ENCODE measurements at regions not wholly inside any gene's neighbourhood (a gene's known extent, or its start where the extent isn't known, plus 50 kb on each side); places are given as distances from the start of the nearest gene placed in this dataset.

DNA sequence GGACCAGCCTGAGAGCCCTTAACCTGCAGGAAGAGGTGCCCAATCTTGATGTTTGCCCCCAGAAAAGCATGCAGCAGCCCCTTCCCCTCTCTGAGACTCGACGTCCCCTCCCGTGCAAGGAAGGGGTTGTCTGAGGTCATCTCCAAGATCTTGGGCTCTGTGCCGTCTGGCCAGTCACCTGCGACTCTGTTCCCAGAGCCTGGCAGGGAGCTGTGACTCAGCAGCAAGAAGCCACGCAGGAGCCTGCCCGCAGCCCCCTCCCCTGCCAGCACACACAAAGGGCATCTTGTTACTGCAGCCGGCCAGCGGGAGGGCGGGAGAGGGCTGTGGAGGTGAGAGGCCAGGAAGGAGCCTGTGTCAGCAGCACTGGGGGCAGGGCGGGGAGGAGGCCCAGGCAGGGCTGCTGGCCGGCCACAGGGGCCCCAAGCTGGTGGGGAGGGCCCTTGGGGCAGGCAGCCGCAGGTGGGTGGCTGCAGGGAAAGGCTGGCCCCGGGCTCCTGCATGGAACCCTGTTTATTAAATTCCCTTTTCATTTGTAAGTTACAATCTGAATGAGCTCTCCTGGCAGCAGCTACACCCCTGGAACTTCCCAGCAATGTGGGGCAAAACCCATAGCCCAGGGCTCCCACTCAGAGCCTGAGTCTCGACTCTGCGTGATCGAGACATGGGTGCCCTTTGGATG lies 103.7 kb upstream of the ZMIZ1 start (continued):
- TF ChIP-seq, protein P1, sequence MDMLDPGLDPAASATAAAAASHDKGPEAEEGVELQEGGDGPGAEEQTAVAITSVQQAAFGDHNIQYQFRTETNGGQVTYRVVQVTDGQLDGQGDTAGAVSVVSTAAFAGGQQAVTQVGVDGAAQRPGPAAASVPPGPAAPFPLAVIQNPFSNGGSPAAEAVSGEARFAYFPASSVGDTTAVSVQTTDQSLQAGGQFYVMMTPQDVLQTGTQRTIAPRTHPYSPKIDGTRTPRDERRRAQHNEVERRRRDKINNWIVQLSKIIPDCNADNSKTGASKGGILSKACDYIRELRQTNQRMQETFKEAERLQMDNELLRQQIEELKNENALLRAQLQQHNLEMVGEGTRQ (IDR thresholded peaks at IDR 0.05; ENCODE audit: borderline replicate concordance, low read depth, low read length), result no peak
- TF ChIP-seq FOSL2 (IDR thresholded peaks at IDR 0.05; ENCODE audit: borderline replicate concordance, low read depth) (peak; percentile 90), FOXM1 (IDR thresholded peaks at IDR 0.05; ENCODE audit: low read depth) (peak; percentile 33; the same call in 1 of the 2 replicates)

DNA sequence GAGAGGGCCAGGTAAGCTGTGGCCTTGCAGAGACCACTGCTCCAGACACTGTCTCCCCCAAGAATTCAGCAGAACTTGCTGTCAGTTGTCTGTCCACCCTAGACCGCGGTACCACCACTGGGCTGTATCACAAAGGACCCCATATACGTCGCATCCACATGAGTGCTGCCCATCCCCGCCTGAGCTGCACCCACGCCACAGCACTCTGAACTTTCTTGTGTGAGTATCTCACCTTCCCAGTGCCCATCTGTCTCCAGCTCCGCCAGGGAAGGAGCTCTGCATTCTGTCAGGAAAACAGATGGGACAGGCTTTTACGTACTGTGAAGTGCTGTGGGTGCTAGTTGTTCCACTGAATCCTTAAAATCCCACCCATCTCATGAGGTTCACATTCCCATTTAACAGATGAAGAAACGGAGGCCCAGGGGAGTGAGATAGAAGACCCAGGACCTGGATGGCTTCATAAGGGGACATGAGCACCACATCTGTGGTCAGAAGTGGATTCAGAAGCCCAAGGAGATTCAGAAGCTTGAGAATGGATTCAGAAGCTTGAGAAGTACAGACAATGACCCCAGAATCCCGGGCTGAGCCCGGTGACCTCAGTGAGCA lies 102.5 kb upstream of the ZMIZ1 start:
- Histone ChIP-seq H3K27me3 (ENCODE audit: insufficient read depth) (no peaks in the 10 kb centered on the region), H3K4me1 (ENCODE audit: control insufficient read depth in 1 of 2, insufficient read depth in 2 of 2, low read depth in 1 of 2, low read length in 1 of 2) (peaks cover 24 to 84% of the 10 kb centered on the region in 2 experiments), H2AFZ (ENCODE audit: low read depth) (no peak overlapping the region), H3K79me2 (ENCODE audit: insufficient read depth) (no peaks in the 10 kb centered on the region), H3K9ac (no peak overlapping the region), H3K9me3 (no peaks in the 10 kb centered on the region), H3F3A (replicated peaks; ENCODE audit: insufficient read depth) (peaks cover 3% of the 10 kb centered on the region), H4K20me1 (ENCODE audit: insufficient read depth) (no peaks in the 10 kb centered on the region), H3K9me2 (no peaks in the 10 kb centered on the region), H3K27ac (ENCODE audit: low read depth in 2 of 2, low read length in 1 of 2) (peak overlapping the region in 1 of 2 experiments; percentile 99; a peak in 2 of 4 replicates), H3K4me3 (ENCODE audit: low read depth in 2 of 2, low read length in 1 of 2) (no peak overlapping the region), H3K4me2 (0 out of 2 replicates have a peak overlapping the region, but pooled peaks have one; percentile 56), H3K36me3 (replicated peaks in 1 of 2; ENCODE audit: control insufficient read depth in 1 of 2, insufficient read depth in 2 of 2, low read length in 1 of 2) (no peaks in the 10 kb centered on the region)
- POLR2A ChIA-PET, result interaction anchor here (1.0 to 3.4 kb wide), 2 partner anchors 7 to 100 kb away, joined by 3 to 19 read pairs; no protein-coding TSS in a partner anchor
- no peak for DNase-seq
- WGBS (ENCODE audit: low lambda C conversion rate), result 95% methylated on average over 11 of the region's 11 CpGs
- TF ChIP-seq NFIC (IDR thresholded peaks at IDR 0.05; ENCODE audit: borderline replicate concordance), result no peak
- 0 out of 2 replicates have a peak, but pooled peaks have one; percentile 9 for TF ChIP-seq TCF12 (IDR thresholded peaks at IDR 0.05)
- TF ChIP-seq, protein P2, sequence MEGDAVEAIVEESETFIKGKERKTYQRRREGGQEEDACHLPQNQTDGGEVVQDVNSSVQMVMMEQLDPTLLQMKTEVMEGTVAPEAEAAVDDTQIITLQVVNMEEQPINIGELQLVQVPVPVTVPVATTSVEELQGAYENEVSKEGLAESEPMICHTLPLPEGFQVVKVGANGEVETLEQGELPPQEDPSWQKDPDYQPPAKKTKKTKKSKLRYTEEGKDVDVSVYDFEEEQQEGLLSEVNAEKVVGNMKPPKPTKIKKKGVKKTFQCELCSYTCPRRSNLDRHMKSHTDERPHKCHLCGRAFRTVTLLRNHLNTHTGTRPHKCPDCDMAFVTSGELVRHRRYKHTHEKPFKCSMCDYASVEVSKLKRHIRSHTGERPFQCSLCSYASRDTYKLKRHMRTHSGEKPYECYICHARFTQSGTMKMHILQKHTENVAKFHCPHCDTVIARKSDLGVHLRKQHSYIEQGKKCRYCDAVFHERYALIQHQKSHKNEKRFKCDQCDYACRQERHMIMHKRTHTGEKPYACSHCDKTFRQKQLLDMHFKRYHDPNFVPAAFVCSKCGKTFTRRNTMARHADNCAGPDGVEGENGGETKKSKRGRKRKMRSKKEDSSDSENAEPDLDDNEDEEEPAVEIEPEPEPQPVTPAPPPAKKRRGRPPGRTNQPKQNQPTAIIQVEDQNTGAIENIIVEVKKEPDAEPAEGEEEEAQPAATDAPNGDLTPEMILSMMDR (IDR thresholded peaks at IDR 0.05), result no peak
- TF ChIP-seq RAD21 (IDR thresholded peaks at IDR 0.05; ENCODE audit: low read length), result no peak
- CTCF ChIA-PET, result interaction anchor here (0.6 to 5.5 kb wide), 3 partner anchors 101 to 755 kb away, joined by 3 to 31 read pairs (median 4); partner anchors contain the start of gene ZMIZ1

DNA sequence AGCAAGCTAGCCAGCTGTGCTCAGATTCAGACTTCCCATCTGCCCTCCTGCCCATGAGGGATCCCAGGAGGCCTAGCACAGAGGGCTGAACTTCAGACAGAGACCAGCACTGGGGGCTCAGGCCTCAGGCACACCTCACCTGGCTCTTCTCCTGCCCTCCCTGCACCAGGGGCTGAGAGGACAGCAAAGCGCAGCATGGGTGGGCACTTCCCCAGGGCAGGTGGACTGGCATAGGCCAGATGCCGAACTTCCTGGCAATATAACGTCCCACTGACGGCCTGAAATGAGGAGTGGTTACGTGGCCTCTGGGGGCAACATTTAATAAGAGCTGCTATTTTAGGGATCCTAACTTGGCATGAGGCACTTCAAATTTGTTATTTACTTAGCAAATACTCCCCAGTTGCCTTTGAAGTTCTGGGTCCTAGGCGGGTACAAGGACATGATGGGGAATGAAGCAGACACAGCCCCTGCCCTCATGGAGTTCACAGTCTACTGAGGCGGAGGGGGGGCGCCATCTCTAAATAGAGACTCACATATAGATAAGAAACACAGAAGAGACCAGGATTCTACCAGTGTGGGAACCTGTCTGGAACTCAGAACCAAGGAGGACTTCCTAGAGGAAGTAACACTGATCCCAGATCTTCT lies 101.8 kb upstream of the ZMIZ1 start:
- DNase-seq, result no peak
- 94% methylated on average over 8 of the region's 8 CpGs for WGBS (ENCODE audit: low lambda C conversion rate)
- ChIA-PET CTCF (interaction anchor here (0.6 to 5.5 kb wide), 2 partner anchors 100 to 756 kb away, joined by 3 to 31 read pairs; partner anchors contain the start of gene ZMIZ1), POLR2A (interaction anchor here (1.0 kb wide), 1 partner anchor 99 kb away, joined by 3 read pairs; no protein-coding TSS in a partner anchor)
- no peak overlapping the region for H3K4me3 ChIP-seq (ENCODE audit: low read depth in 2 of 2, low read length in 1 of 2)
- no peaks in the 10 kb centered on the region for H3K9me2 ChIP-seq
- H3K9ac ChIP-seq, result no peak overlapping the region
- H2AFZ ChIP-seq (ENCODE audit: low read depth), result no peak overlapping the region
- peaks cover 3% of the 10 kb centered on the region for H3F3A ChIP-seq (replicated peaks; ENCODE audit: insufficient read depth)
- no peaks in the 10 kb centered on the region for H3K27me3 ChIP-seq (ENCODE audit: insufficient read depth)
- no peaks in the 10 kb centered on the region for H3K9me3 ChIP-seq
- H3K36me3 ChIP-seq (replicated peaks in 1 of 2; ENCODE audit: control insufficient read depth in 1 of 2, insufficient read depth in 2 of 2, low read length in 1 of 2), result no peaks in the 10 kb centered on the region
- no peak overlapping the region; a peak in 1 of 4 replicates for H3K27ac ChIP-seq (ENCODE audit: low read depth in 2 of 2, low read length in 1 of 2)
- H3K79me2 ChIP-seq (ENCODE audit: insufficient read depth), result no peaks in the 10 kb centered on the region
- no peak for TF ChIP-seq FOSL2 (IDR thresholded peaks at IDR 0.05; ENCODE audit: borderline replicate concordance, low read depth)
- TF ChIP-seq RXRA (IDR thresholded peaks at IDR 0.05; ENCODE audit: borderline replicate concordance, low read depth), result no peak
- no peak for TF ChIP-seq RCOR1 (IDR thresholded peaks at IDR 0.05; ENCODE audit: low read length)
- no peak for TF ChIP-seq GABPA (IDR thresholded peaks at IDR 0.05; ENCODE audit: low read depth)
- no peak for TF ChIP-seq TAF1 (IDR thresholded peaks at IDR 0.05; ENCODE audit: borderline replicate concordance, low read depth, low read length)
- no peak for TF ChIP-seq MEF2A (IDR thresholded peaks at IDR 0.05; ENCODE audit: borderline replicate concordance, low read depth)
- no peak for TF ChIP-seq GATA2 (CRISPR knock-in tag; IDR thresholded peaks at IDR 0.05)
- TF ChIP-seq TCF12 (IDR thresholded peaks at IDR 0.05), result no peak
- no peak for TF ChIP-seq EZH2phosphoT487 (IDR thresholded peaks at IDR 0.05; ENCODE audit: borderline replicate concordance, low read depth)
- no peak for TF ChIP-seq POLR2AphosphoS5 (IDR thresholded peaks at IDR 0.05; ENCODE audit: low read depth, low read length)
- H3K4me1 ChIP-seq (ENCODE audit: control insufficient read depth in 1 of 2, insufficient read depth in 2 of 2, low read depth in 1 of 2, low read length in 1 of 2), result peaks cover 20 to 82% of the 10 kb centered on the region in 2 experiments
- H4K20me1 ChIP-seq (ENCODE audit: insufficient read depth), result no peaks in the 10 kb centered on the region
- H3K4me2 ChIP-seq, result no peak overlapping the region
